Endothelial cell of umbilical vein (primary cell): ENCODE measurements at regions not wholly inside any gene's neighbourhood (a gene's known extent, or its start where the extent isn't known, plus 50 kb on each side); places are given as distances from the start of the nearest gene placed in this dataset.

ENCODE experiments used
- EZH2 ChIP-seq: IDR thresholded peaks from 2 replicates; pipeline ENCODE4 v1.6.1; 2012; ENCODE audit warnings: borderline replicate concordance, low read depth, mild to moderate bottlenecking, moderate library complexity, low read length, inconsistent platforms; ENCODE audit not compliant: severe bottlenecking
- JUN ChIP-seq: IDR thresholded peaks from 2 replicates; pipeline ENCODE4 v1.6.1; 2011; ENCODE audit warnings: borderline replicate concordance, low read depth; ENCODE audit not compliant: insufficient read length, insufficient read depth
- MYC ChIP-seq: IDR thresholded peaks from one replicate; pipeline ENCODE4 v1.6.1; 2011; ENCODE audit warnings: mild to moderate bottlenecking, low read depth, low read length
- POLR2A ChIP-seq: IDR thresholded peaks from 2 replicates; pipeline ENCODE4 v1.6.1; 2012; ENCODE audit warnings: low read depth, mild to moderate bottlenecking, control low read depth, low read length
- POLR2AphosphoS5 ChIP-seq: IDR thresholded peaks from 2 replicates; pipeline ENCODE4 v1.6.1; 2012; ENCODE audit warnings: low read depth, mild to moderate bottlenecking, control low read depth, low read length, moderate library complexity; ENCODE audit not compliant: insufficient read depth
- TF ChIP-seq, protein P1 (sequence below), 2 donors: IDR thresholded peaks; 1 replicate in 1 of 2; 2 replicates in 1 of 2; pipeline ENCODE4 v1.5.1; 2011; ENCODE audit warnings: low read length in 2 of 2, mild to moderate bottlenecking in 2 of 2, moderate library complexity in 2 of 2, control low read depth in 1 of 2, inconsistent platforms in 1 of 2, low read depth in 1 of 2; ENCODE audit not compliant: insufficient read depth in 1 of 2; ENCODE audit errors: extremely low read depth in 1 of 2
- TF ChIP-seq, protein P2 (sequence below): IDR thresholded peaks from 2 replicates; pipeline ENCODE4 v1.6.1; 2011; ENCODE audit not compliant: insufficient read depth, insufficient read length

DNA sequence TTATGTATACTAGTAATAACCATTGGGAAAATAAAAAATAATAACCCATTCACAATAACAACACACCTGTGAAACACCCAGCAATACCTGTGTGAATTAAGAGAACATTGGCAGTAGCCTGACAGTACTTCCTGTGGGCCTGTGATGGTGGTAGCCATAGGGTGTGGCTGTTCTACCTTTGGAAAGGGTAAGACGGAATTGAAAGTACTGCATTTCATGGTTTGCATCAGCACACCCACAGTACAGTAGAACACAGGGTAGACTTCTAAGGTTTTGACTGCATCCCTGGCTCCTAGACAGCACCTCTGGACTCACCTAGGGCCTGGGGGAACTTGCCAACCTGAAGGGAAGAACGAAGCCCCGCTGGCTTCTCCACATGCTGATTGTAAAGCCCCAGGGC is 279.8 kb downstream of the HTR1B start:
- TF ChIP-seq, protein P1, sequence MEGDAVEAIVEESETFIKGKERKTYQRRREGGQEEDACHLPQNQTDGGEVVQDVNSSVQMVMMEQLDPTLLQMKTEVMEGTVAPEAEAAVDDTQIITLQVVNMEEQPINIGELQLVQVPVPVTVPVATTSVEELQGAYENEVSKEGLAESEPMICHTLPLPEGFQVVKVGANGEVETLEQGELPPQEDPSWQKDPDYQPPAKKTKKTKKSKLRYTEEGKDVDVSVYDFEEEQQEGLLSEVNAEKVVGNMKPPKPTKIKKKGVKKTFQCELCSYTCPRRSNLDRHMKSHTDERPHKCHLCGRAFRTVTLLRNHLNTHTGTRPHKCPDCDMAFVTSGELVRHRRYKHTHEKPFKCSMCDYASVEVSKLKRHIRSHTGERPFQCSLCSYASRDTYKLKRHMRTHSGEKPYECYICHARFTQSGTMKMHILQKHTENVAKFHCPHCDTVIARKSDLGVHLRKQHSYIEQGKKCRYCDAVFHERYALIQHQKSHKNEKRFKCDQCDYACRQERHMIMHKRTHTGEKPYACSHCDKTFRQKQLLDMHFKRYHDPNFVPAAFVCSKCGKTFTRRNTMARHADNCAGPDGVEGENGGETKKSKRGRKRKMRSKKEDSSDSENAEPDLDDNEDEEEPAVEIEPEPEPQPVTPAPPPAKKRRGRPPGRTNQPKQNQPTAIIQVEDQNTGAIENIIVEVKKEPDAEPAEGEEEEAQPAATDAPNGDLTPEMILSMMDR (IDR thresholded peaks at IDR 0.05; ENCODE audit: extremely low read depth in 1 of 2, insufficient read depth in 1 of 2, low read depth in 1 of 2, low read length in 2 of 2), result no peak
- TF ChIP-seq, protein P2, sequence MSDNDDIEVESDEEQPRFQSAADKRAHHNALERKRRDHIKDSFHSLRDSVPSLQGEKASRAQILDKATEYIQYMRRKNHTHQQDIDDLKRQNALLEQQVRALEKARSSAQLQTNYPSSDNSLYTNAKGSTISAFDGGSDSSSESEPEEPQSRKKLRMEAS, result no peak
- no peak for TF ChIP-seq POLR2A
- TF ChIP-seq EZH2, result no peak
- TF ChIP-seq POLR2AphosphoS5, result no peak
- TF ChIP-seq MYC, result no peak
- no peak for TF ChIP-seq JUN
